ENCODE measurements at regions not wholly inside any gene's neighbourhood (a gene's known extent, or its start where the extent isn't known, plus 50 kb on each side); places are given as distances from the start of the nearest gene placed in this dataset.

- TF ChIP-seq EP300 (IDR thresholded peaks at IDR 0.05): no peak
- TF ChIP-seq POLR2A (IDR thresholded peaks at IDR 0.05): no peak
Measured at GRCh38 chr12:38163442-38163801, 153.2 kb upstream of the ALG10B start.

Data from tibial nerve (tissue), 3 donors.